Skeletal muscle tissue (tissue), 3 donors: ENCODE measurements at regions not wholly inside any gene's neighbourhood (a gene's known extent, or its start where the extent isn't known, plus 50 kb on each side); places are given as distances from the start of the nearest gene placed in this dataset.

Experiments
- H3K27ac ChIP-seq: one replicate; pipeline ENCODE4 v1.7.0; 2013; ENCODE audit warnings: mild to moderate bottlenecking, low read depth, low read length, inconsistent platforms
- H3K27me3 ChIP-seq, 3 donors: one replicate each; pipeline ENCODE4 v1.7.0; 2013; ENCODE audit warnings: low read length in 3 of 3; ENCODE audit not compliant: control insufficient read depth in 3 of 3, insufficient read depth in 3 of 3
- H3K36me3 ChIP-seq, 3 donors: one replicate each; pipeline ENCODE4 v1.7.0; 2013; ENCODE audit warnings: low read length in 3 of 3; ENCODE audit not compliant: control insufficient read depth in 3 of 3, insufficient read depth in 3 of 3
- H3K4me1 ChIP-seq, 3 donors: one replicate each; pipeline ENCODE4 v1.7.0; 2013; ENCODE audit warnings: low read length in 3 of 3, mild to moderate bottlenecking in 3 of 3; ENCODE audit not compliant: control insufficient read depth in 3 of 3, insufficient read depth in 3 of 3
- H3K4me3 ChIP-seq, 3 donors: one replicate each; pipeline ENCODE4 v1.7.0; 2013; ENCODE audit warnings: low read length in 3 of 3
- H3K9ac ChIP-seq, 3 donors: one replicate each; pipeline ENCODE4 v1.7.0; 2013; ENCODE audit warnings: low read length in 3 of 3, mild to moderate bottlenecking in 3 of 3, moderate library complexity in 2 of 3, low read depth in 1 of 3
- H3K9me3 ChIP-seq, 3 donors: one replicate each; pipeline ENCODE4 v1.7.0; 2013; ENCODE audit warnings: low read length in 3 of 3; ENCODE audit not compliant: control insufficient read depth in 3 of 3
- donor health status: Osteomylitis.

- H3K36me3 ChIP-seq, result no peaks in the 10 kb centered on the region
- no peak overlapping the region for H3K9ac ChIP-seq
- H3K27me3 ChIP-seq, result peaks cover 0 to 11% (median 3%) of the 10 kb centered on the region in 3 donors
- no peak overlapping the region for H3K4me3 ChIP-seq
- H3K27ac ChIP-seq, result no peak overlapping the region
- peaks cover 0 to 3% (median 0%) of the 10 kb centered on the region in 3 donors for H3K9me3 ChIP-seq
- no peaks in the 10 kb centered on the region for H3K4me1 ChIP-seq
These were observed 50.0 kb upstream of the INSIG1 start for GRCh38 chr7:155247479-155248365.
